ENCODE measurements at regions not wholly inside any gene's neighbourhood (a gene's known extent, or its start where the extent isn't known, plus 50 kb on each side); places are given as distances from the start of the nearest gene placed in this dataset.

- peak overlapping the region; percentile 39 for H3K4me3 Mint-ChIP-seq
These were observed 392.5 kb downstream of the KLF12 start for GRCh38 chr13:73741742-73742141.

GRCh38 chr13:73741111-73741510, 393.1 kb downstream of the KLF12 start:
- Mint-ChIP-seq H3K4me3 (peak overlapping the region; percentile 39), H3K27ac (peak overlapping the region; percentile 16), H3K36me3 (ENCODE audit: low read depth) (peaks cover 8% of the 10 kb centered on the region), H3K4me1 (ENCODE audit: low read depth) (peaks cover 46% of the 10 kb centered on the region), H3K27me3 (no peaks in the 10 kb centered on the region), H3K9me3 (no peaks in the 10 kb centered on the region)

More at GRCh38 chr13:73741742-73742141, 392.5 kb downstream of the KLF12 start:
- H3K4me1 Mint-ChIP-seq (ENCODE audit: low read depth): peaks cover 48% of the 10 kb centered on the region
- H3K27ac Mint-ChIP-seq: no peak overlapping the region
- no peaks in the 10 kb centered on the region for H3K9me3 Mint-ChIP-seq
- H3K36me3 Mint-ChIP-seq (ENCODE audit: low read depth): peaks cover 8% of the 10 kb centered on the region
- H3K27me3 Mint-ChIP-seq: no peaks in the 10 kb centered on the region

GRCh38 chr13:73740666-73741065, 393.5 kb downstream of the KLF12 start:
- peaks cover 8% of the 10 kb centered on the region for H3K36me3 Mint-ChIP-seq (ENCODE audit: low read depth)
- H3K4me1 Mint-ChIP-seq (ENCODE audit: low read depth): peaks cover 42% of the 10 kb centered on the region
- H3K9me3 Mint-ChIP-seq: no peaks in the 10 kb centered on the region
- H3K27ac Mint-ChIP-seq: no peak overlapping the region
- peak overlapping the region; percentile 39 for H3K4me3 Mint-ChIP-seq
- no peaks in the 10 kb centered on the region for H3K27me3 Mint-ChIP-seq

GRCh38 chr13:73739394-73739793, 394.8 kb downstream of the KLF12 start:
- no peak overlapping the region for H3K27ac Mint-ChIP-seq
- peaks cover 39% of the 10 kb centered on the region for H3K4me1 Mint-ChIP-seq (ENCODE audit: low read depth)
- H3K4me3 Mint-ChIP-seq: no peak overlapping the region
- no peaks in the 10 kb centered on the region for H3K9me3 Mint-ChIP-seq
- H3K36me3 Mint-ChIP-seq (ENCODE audit: low read depth): peaks cover 15% of the 10 kb centered on the region
- no peaks in the 10 kb centered on the region for H3K27me3 Mint-ChIP-seq

GRCh38 chr13:73738626-73739025, 395.6 kb downstream of the KLF12 start:
- H3K9me3 Mint-ChIP-seq: no peaks in the 10 kb centered on the region
- H3K27me3 Mint-ChIP-seq: no peaks in the 10 kb centered on the region
- no peak overlapping the region for H3K4me3 Mint-ChIP-seq

GRCh38 chr13:73737214-73737613, 397.0 kb downstream of the KLF12 start:
- no peak overlapping the region for H3K4me3 Mint-ChIP-seq
- H3K9me3 Mint-ChIP-seq: no peaks in the 10 kb centered on the region
- peaks cover 17% of the 10 kb centered on the region for H3K4me1 Mint-ChIP-seq (ENCODE audit: low read depth)
- H3K27ac Mint-ChIP-seq: no peak overlapping the region
- no peaks in the 10 kb centered on the region for H3K27me3 Mint-ChIP-seq
- peaks cover 15% of the 10 kb centered on the region for H3K36me3 Mint-ChIP-seq (ENCODE audit: low read depth)

More at GRCh38 chr13:73738626-73739025, 395.6 kb downstream of the KLF12 start:
- Mint-ChIP-seq H3K27ac (no peak overlapping the region), H3K4me1 (ENCODE audit: low read depth) (peaks cover 32% of the 10 kb centered on the region), H3K36me3 (ENCODE audit: low read depth) (peaks cover 11% of the 10 kb centered on the region)

GRCh38 chr13:73733706-73734105, 400.5 kb downstream of the KLF12 start:
- H3K4me1 Mint-ChIP-seq (ENCODE audit: low read depth): no peaks in the 10 kb centered on the region

GRCh38 chr13:73732350-73732749, 401.9 kb downstream of the KLF12 start:
- no peaks in the 10 kb centered on the region for H3K9me3 Mint-ChIP-seq
- H3K4me3 Mint-ChIP-seq: no peak overlapping the region
- H3K4me1 Mint-ChIP-seq (ENCODE audit: low read depth): no peaks in the 10 kb centered on the region
- no peaks in the 10 kb centered on the region for H3K27me3 Mint-ChIP-seq
- H3K36me3 Mint-ChIP-seq (ENCODE audit: low read depth): peaks cover 28% of the 10 kb centered on the region
- H3K27ac Mint-ChIP-seq: no peak overlapping the region

More at GRCh38 chr13:73733706-73734105, 400.5 kb downstream of the KLF12 start:
- H3K27me3 Mint-ChIP-seq: no peaks in the 10 kb centered on the region
- H3K4me3 Mint-ChIP-seq: no peak overlapping the region
- H3K9me3 Mint-ChIP-seq: no peaks in the 10 kb centered on the region
- H3K36me3 Mint-ChIP-seq (ENCODE audit: low read depth): peaks cover 21% of the 10 kb centered on the region
- H3K27ac Mint-ChIP-seq: no peak overlapping the region

GRCh38 chr13:73731564-73731963, 402.6 kb downstream of the KLF12 start:
- no peak overlapping the region for H3K4me3 Mint-ChIP-seq
- no peaks in the 10 kb centered on the region for H3K4me1 Mint-ChIP-seq (ENCODE audit: low read depth)
- H3K36me3 Mint-ChIP-seq (ENCODE audit: low read depth): peaks cover 35% of the 10 kb centered on the region
- no peaks in the 10 kb centered on the region for H3K27me3 Mint-ChIP-seq
- H3K27ac Mint-ChIP-seq: no peak overlapping the region
- H3K9me3 Mint-ChIP-seq: no peaks in the 10 kb centered on the region

GRCh38 chr13:73730014-73730413, 404.2 kb downstream of the KLF12 start:
- peaks cover 34% of the 10 kb centered on the region for H3K36me3 Mint-ChIP-seq (ENCODE audit: low read depth)
- no peaks in the 10 kb centered on the region for H3K27me3 Mint-ChIP-seq
- no peaks in the 10 kb centered on the region for H3K4me1 Mint-ChIP-seq (ENCODE audit: low read depth)
- H3K27ac Mint-ChIP-seq: no peak overlapping the region
- no peak overlapping the region for H3K4me3 Mint-ChIP-seq
- no peaks in the 10 kb centered on the region for H3K9me3 Mint-ChIP-seq

- Mint-ChIP-seq H3K36me3 (ENCODE audit: low read depth) (peaks cover 34% of the 10 kb centered on the region), H3K4me1 (ENCODE audit: low read depth) (no peaks in the 10 kb centered on the region), H3K27ac (no peak overlapping the region), H3K4me3 (no peak overlapping the region), H3K27me3 (no peaks in the 10 kb centered on the region), H3K9me3 (no peaks in the 10 kb centered on the region)
These were observed 405.2 kb downstream of the KLF12 start for GRCh38 chr13:73729046-73729445.

GRCh38 chr13:73722120-73722519, 412.1 kb downstream of the KLF12 start:
- Mint-ChIP-seq H3K36me3 (ENCODE audit: low read depth) (peaks cover 25% of the 10 kb centered on the region), H3K27ac (no peak overlapping the region), H3K27me3 (no peaks in the 10 kb centered on the region), H3K9me3 (no peaks in the 10 kb centered on the region), H3K4me1 (ENCODE audit: low read depth) (peaks cover 22% of the 10 kb centered on the region), H3K4me3 (no peak overlapping the region)

- peaks cover 20% of the 10 kb centered on the region for H3K36me3 Mint-ChIP-seq (ENCODE audit: low read depth)
- no peak overlapping the region for H3K27ac Mint-ChIP-seq
- no peak overlapping the region for H3K4me3 Mint-ChIP-seq
- no peaks in the 10 kb centered on the region for H3K27me3 Mint-ChIP-seq
- peaks cover 28% of the 10 kb centered on the region for H3K4me1 Mint-ChIP-seq (ENCODE audit: low read depth)
- H3K9me3 Mint-ChIP-seq: no peaks in the 10 kb centered on the region
These were observed 412.6 kb downstream of the KLF12 start for GRCh38 chr13:73721571-73721970.

- Mint-ChIP-seq H3K27me3 (no peaks in the 10 kb centered on the region), H3K4me1 (ENCODE audit: low read depth) (peaks cover 40% of the 10 kb centered on the region), H3K4me3 (no peak overlapping the region), H3K36me3 (ENCODE audit: low read depth) (peaks cover 17% of the 10 kb centered on the region), H3K9me3 (no peaks in the 10 kb centered on the region), H3K27ac (no peak overlapping the region)
These were observed 413.9 kb downstream of the KLF12 start for GRCh38 chr13:73720216-73720840.

GRCh38 chr13:73718246-73718645, 416.0 kb downstream of the KLF12 start:
- Mint-ChIP-seq H3K27ac (no peak overlapping the region), H3K36me3 (ENCODE audit: low read depth) (peaks cover 26% of the 10 kb centered on the region), H3K27me3 (no peaks in the 10 kb centered on the region), H3K4me3 (no peak overlapping the region), H3K9me3 (no peaks in the 10 kb centered on the region), H3K4me1 (ENCODE audit: low read depth) (peaks cover 59% of the 10 kb centered on the region)

- Mint-ChIP-seq H3K9me3 (no peaks in the 10 kb centered on the region), H3K4me1 (ENCODE audit: low read depth) (peaks cover 59% of the 10 kb centered on the region), H3K27me3 (no peaks in the 10 kb centered on the region), H3K4me3 (no peak overlapping the region), H3K36me3 (ENCODE audit: low read depth) (peaks cover 32% of the 10 kb centered on the region), H3K27ac (peak overlapping the region; percentile 6)
These were observed 416.6 kb downstream of the KLF12 start for GRCh38 chr13:73717632-73718031.

Measured in stimulated activated naive CD8-positive, alpha-beta T cell treated with anti-CD3 and anti-CD28 coated beads, Interleukin-15, Interleukin-2, amounts not matched to agents 100 ng/mL and 50 ng/mL, for 24 hours (primary cell).